HL-60 (cell line): ENCODE measurements at regions not wholly inside any gene's neighbourhood (a gene's known extent, or its start where the extent isn't known, plus 50 kb on each side); places are given as distances from the start of the nearest gene placed in this dataset.

Experiments
- DNase-seq, 2 experiments: peaks; one replicate each; pipeline ENCODE4 v3.0.0-alpha.2; 2010 to 2020; ENCODE audit warnings: low read depth in 1 of 2, low spot score in 1 of 2
- H3K27ac ChIP-seq: fragments of 250-450 bp; sonication (Bioruptor Pico); replicated peaks from 2 replicates; pipeline ENCODE4 v1.5.1; 2020; ENCODE audit warnings: mild to moderate bottlenecking, moderate library complexity
- H3K27me3 ChIP-seq: fragments of 250-450 bp; sonication (Bioruptor Pico); 2 replicates; pipeline ENCODE4 v1.5.1; 2021; ENCODE audit warnings: mild to moderate bottlenecking, moderate library complexity; ENCODE audit not compliant: insufficient read depth, poor library complexity, severe bottlenecking
- H3K4me3 ChIP-seq: replicated peaks from 2 replicates; pipeline ENCODE4 v1.5.1; 2011; ENCODE audit warnings: mild to moderate bottlenecking, control low read depth, low read length; ENCODE audit not compliant: insufficient read depth
- GABPA ChIP-seq: IDR thresholded peaks from 2 replicates; pipeline ENCODE4 v1.6.1; 2012; ENCODE audit warnings: low read depth
- POLR2AphosphoS5 ChIP-seq: IDR thresholded peaks from 2 replicates; pipeline ENCODE4 v1.6.1; 2012; ENCODE audit warnings: low read depth
- SPI1 ChIP-seq: IDR thresholded peaks from 2 replicates; pipeline ENCODE4 v1.6.1; 2012; ENCODE audit warnings: low read depth, mild to moderate bottlenecking, borderline replicate concordance
- TF ChIP-seq, protein P1 (sequence below): IDR thresholded peaks from 2 replicates; pipeline ENCODE4 v1.6.1; 2012; ENCODE audit warnings: low read depth; ENCODE audit not compliant: insufficient replicate concordance
- TF ChIP-seq, protein P2 (sequence below): IDR thresholded peaks from one replicate; pipeline ENCODE4 v1.5.1; 2011; ENCODE audit warnings: low read length, control low read depth, inconsistent platforms; ENCODE audit not compliant: insufficient read depth

DNA sequence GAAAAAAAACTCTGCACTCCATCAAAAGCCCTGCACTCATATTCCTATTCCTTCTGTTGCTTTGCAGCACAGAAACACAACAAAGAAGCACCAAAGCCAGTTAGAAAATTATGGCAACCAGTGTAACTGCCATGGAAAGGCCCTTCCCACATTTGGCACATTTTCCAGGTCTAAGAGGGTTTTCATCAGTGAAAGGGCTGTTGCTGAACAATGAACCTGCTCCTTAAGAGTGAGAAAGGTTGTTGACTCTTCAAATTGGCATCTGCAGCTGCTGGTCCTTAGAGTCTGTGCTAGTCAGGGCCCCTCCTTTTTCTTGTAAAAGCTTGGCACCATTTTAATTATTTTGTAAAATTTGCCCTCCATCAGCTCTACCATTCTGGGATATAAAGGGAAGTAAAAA is 378.7 kb upstream of the KITLG start:
- DNase-seq = no peak
- TF ChIP-seq GABPA = no peak
- H3K27ac ChIP-seq = no peak overlapping the region
- H3K4me3 ChIP-seq = no peak overlapping the region
- peaks cover 2% of the 10 kb centered on the region for H3K27me3 ChIP-seq

DNA sequence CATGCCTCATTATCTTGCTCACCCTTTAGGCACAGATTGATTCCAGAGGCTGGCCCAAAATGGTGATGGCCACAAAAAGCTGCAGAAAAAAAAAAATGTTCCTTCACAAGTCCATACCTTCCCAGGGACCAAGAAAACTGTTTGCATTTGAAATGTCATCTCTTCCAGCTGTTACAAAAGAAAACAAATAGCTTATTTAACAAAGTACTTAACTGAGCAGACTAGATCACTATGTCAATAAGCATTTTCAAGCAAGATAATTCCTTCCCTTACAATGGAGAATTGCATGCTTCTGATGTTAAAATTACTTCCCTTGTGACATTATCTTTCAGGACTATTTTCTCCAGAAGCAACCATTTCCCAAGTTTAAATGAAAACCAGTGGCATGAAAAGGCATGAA is 377.9 kb upstream of the KITLG start:
- H3K27me3 ChIP-seq = peaks cover 2% of the 10 kb centered on the region
- no peak for DNase-seq
- TF ChIP-seq, protein P1, sequence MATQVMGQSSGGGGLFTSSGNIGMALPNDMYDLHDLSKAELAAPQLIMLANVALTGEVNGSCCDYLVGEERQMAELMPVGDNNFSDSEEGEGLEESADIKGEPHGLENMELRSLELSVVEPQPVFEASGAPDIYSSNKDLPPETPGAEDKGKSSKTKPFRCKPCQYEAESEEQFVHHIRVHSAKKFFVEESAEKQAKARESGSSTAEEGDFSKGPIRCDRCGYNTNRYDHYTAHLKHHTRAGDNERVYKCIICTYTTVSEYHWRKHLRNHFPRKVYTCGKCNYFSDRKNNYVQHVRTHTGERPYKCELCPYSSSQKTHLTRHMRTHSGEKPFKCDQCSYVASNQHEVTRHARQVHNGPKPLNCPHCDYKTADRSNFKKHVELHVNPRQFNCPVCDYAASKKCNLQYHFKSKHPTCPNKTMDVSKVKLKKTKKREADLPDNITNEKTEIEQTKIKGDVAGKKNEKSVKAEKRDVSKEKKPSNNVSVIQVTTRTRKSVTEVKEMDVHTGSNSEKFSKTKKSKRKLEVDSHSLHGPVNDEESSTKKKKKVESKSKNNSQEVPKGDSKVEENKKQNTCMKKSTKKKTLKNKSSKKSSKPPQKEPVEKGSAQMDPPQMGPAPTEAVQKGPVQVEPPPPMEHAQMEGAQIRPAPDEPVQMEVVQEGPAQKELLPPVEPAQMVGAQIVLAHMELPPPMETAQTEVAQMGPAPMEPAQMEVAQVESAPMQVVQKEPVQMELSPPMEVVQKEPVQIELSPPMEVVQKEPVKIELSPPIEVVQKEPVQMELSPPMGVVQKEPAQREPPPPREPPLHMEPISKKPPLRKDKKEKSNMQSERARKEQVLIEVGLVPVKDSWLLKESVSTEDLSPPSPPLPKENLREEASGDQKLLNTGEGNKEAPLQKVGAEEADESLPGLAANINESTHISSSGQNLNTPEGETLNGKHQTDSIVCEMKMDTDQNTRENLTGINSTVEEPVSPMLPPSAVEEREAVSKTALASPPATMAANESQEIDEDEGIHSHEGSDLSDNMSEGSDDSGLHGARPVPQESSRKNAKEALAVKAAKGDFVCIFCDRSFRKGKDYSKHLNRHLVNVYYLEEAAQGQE = no peak
- TF ChIP-seq POLR2AphosphoS5 (no peak), SPI1 (no peak), GABPA (no peak)
- TF ChIP-seq, protein P2, sequence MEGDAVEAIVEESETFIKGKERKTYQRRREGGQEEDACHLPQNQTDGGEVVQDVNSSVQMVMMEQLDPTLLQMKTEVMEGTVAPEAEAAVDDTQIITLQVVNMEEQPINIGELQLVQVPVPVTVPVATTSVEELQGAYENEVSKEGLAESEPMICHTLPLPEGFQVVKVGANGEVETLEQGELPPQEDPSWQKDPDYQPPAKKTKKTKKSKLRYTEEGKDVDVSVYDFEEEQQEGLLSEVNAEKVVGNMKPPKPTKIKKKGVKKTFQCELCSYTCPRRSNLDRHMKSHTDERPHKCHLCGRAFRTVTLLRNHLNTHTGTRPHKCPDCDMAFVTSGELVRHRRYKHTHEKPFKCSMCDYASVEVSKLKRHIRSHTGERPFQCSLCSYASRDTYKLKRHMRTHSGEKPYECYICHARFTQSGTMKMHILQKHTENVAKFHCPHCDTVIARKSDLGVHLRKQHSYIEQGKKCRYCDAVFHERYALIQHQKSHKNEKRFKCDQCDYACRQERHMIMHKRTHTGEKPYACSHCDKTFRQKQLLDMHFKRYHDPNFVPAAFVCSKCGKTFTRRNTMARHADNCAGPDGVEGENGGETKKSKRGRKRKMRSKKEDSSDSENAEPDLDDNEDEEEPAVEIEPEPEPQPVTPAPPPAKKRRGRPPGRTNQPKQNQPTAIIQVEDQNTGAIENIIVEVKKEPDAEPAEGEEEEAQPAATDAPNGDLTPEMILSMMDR = no peak
- no peak overlapping the region for H3K27ac ChIP-seq
- H3K4me3 ChIP-seq = no peak overlapping the region

DNA sequence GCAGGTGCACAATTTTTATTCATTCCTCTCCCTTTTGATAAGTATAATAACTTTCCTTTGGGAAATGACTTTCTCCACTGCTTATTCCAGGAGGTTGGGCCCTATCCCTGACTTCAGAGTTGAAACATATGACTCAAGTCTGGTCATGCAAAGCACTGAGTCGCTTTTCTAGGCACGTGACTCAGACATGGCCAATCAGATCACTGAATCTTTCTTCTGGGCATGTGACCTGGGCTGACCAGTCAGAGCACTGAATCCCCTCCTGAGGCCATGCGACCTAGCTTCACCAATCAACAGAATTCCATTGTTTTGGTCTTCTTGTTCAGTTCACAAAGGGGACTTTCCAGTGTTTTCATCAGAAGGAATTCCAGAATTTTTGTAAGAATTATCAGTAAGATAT is 377.1 kb upstream of the KITLG start:
- no peak for DNase-seq
- Histone ChIP-seq H3K27me3 (peaks cover 2% of the 10 kb centered on the region), H3K27ac (no peak overlapping the region), H3K4me3 (no peak overlapping the region)
- no peak for TF ChIP-seq GABPA
- no peak for TF ChIP-seq POLR2AphosphoS5
- TF ChIP-seq, protein P2 = no peak

DNA sequence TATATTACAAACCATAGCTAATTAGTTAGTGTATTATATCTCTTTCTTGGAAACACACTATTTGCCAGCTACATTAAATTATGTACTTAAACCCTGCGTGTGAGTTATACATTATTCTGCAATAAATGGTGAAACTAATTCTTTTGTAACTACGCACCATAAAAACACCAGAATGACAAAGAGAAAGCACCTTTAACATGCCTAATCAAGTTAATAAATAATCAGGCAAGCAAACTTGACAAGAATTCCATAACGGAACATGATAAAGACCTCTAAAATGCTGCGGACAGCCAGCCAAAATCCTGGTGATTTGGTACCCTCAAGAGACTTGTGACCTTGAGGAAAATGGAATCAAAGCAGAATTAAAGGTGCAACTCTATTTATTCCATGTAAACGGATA is 375.3 kb upstream of the KITLG start:
- Histone ChIP-seq H3K27ac (no peak overlapping the region), H3K4me3 (no peak overlapping the region)
- no peak for TF ChIP-seq POLR2AphosphoS5
- no peak for TF ChIP-seq SPI1
- TF ChIP-seq, protein P1 = no peak
- TF ChIP-seq GABPA = no peak
- TF ChIP-seq, protein P2 = no peak

More for the DNA sequence above, 375.3 kb upstream of the KITLG start:
- peaks cover 2% of the 10 kb centered on the region for H3K27me3 ChIP-seq
- DNase-seq = no peak
